ENCODE measurements at regions not wholly inside any gene's neighbourhood (a gene's known extent, or its start where the extent isn't known, plus 50 kb on each side); places are given as distances from the start of the nearest gene placed in this dataset.

GRCh38 chr5:145283141-145283810, 551.9 kb downstream of the PRELID2 start:
- TF ChIP-seq, protein P1, sequence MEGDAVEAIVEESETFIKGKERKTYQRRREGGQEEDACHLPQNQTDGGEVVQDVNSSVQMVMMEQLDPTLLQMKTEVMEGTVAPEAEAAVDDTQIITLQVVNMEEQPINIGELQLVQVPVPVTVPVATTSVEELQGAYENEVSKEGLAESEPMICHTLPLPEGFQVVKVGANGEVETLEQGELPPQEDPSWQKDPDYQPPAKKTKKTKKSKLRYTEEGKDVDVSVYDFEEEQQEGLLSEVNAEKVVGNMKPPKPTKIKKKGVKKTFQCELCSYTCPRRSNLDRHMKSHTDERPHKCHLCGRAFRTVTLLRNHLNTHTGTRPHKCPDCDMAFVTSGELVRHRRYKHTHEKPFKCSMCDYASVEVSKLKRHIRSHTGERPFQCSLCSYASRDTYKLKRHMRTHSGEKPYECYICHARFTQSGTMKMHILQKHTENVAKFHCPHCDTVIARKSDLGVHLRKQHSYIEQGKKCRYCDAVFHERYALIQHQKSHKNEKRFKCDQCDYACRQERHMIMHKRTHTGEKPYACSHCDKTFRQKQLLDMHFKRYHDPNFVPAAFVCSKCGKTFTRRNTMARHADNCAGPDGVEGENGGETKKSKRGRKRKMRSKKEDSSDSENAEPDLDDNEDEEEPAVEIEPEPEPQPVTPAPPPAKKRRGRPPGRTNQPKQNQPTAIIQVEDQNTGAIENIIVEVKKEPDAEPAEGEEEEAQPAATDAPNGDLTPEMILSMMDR (IDR thresholded peaks at IDR 0.05; ENCODE audit: insufficient read depth in 1 of 2, low read depth in 1 of 2, low read length in 1 of 2, severe bottlenecking in 1 of 2, unreplicated experiment in 1 of 2): no peak
- H3K4me1 Mint-ChIP-seq (ENCODE audit: low read depth, unreplicated experiment): no peaks in the 10 kb centered on the region
- H3K36me3 Mint-ChIP-seq (ENCODE audit: insufficient read depth, unreplicated experiment): no peaks in the 10 kb centered on the region
- Histone ChIP-seq H3K36me3 (ENCODE audit: control insufficient read depth, insufficient read depth, low read length) (no peaks in the 10 kb centered on the region), H3K9me3 (no peaks in the 10 kb centered on the region), H3K4me3 (ENCODE audit: low read depth, low read length) (no peak overlapping the region), H3K27me3 (replicated peaks; ENCODE audit: control insufficient read depth, insufficient read depth, low read length) (no peaks in the 10 kb centered on the region), H3K4me1 (no peaks in the 10 kb centered on the region)
- no peak overlapping the region for H3K4me3 Mint-ChIP-seq (ENCODE audit: unreplicated experiment)
- H3K27ac Mint-ChIP-seq (ENCODE audit: unreplicated experiment): no peak overlapping the region
- no peaks in the 10 kb centered on the region for H3K9me3 Mint-ChIP-seq (ENCODE audit: unreplicated experiment)
- no TSS peak for BruUV-seq (replicated peaks)
- intact Hi-C loops (cut with micrococcal nuclease; ENCODE audit: unreplicated experiment): no loop called here
- DNase-seq: no peak
- ChIA-PET CTCF (no interaction called here), POLR2A (no interaction called here)
- no peaks in the 10 kb centered on the region for H3K27me3 Mint-ChIP-seq (ENCODE audit: insufficient read depth, unreplicated experiment)

DNA sequence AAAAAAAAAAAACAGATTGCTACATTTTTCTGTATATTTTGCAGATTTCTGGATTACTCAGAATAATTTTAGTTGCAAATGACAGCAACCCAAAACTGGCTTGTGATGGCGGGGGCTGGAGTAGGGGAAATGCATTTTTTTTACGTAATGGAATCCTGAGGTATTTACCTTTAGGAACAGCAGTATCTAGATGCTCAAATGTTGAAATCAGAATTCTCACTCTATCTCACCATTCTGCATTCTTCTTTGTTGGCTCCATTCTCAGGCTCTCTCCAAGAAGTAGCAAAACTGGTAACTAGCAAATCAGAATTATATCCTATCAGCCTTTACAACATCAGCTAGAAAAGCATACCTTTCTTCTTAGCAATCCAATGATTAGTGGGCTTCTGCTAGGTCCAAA, 554.3 kb downstream of the PRELID2 start:
- H3K27me3 Mint-ChIP-seq (ENCODE audit: insufficient read depth, unreplicated experiment): peaks cover 4% of the 10 kb centered on the region
- H3K4me1 Mint-ChIP-seq (ENCODE audit: low read depth, unreplicated experiment): no peaks in the 10 kb centered on the region
- DNase-seq: no peak
- TF ChIP-seq, protein P1 (IDR thresholded peaks at IDR 0.05; ENCODE audit: insufficient read depth in 1 of 2, low read depth in 1 of 2, low read length in 1 of 2, severe bottlenecking in 1 of 2, unreplicated experiment in 1 of 2): no peak
- no peak overlapping the region for H3K4me3 ChIP-seq (ENCODE audit: low read depth, low read length)
- no peaks in the 10 kb centered on the region for H3K9me3 Mint-ChIP-seq (ENCODE audit: unreplicated experiment)
- CTCF ChIA-PET: no interaction called here
- no peaks in the 10 kb centered on the region for H3K4me1 ChIP-seq
- no peaks in the 10 kb centered on the region for H3K27me3 ChIP-seq (replicated peaks; ENCODE audit: control insufficient read depth, insufficient read depth, low read length)
- POLR2A ChIA-PET: no interaction called here
- intact Hi-C loops (cut with micrococcal nuclease; ENCODE audit: unreplicated experiment): no loop called here
- BruUV-seq (replicated peaks): no TSS peak
- no peaks in the 10 kb centered on the region for H3K36me3 Mint-ChIP-seq (ENCODE audit: insufficient read depth, unreplicated experiment)
- H3K27ac Mint-ChIP-seq (ENCODE audit: unreplicated experiment): no peak overlapping the region
- H3K9me3 ChIP-seq: no peaks in the 10 kb centered on the region
- no peaks in the 10 kb centered on the region for H3K36me3 ChIP-seq (ENCODE audit: control insufficient read depth, insufficient read depth, low read length)
- no peak overlapping the region for H3K4me3 Mint-ChIP-seq (ENCODE audit: unreplicated experiment)

DNA sequence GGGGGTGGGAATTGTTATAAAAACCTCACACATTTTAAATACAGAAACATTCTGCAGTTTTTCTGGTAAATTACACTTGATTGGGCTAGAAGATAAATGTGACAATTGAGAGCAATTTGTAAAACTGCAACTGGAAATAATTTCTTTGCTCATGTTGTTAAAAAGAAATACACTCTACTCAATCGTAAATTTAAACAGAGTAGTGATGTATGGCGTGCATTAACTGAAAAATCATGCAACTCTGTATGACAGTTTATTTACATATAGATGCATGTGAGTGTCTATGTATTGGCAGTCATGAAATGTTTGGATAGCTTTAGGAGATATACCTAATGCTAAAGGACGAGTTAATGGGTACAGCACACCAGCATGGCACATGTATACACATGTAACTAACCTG, 554.9 kb downstream of the PRELID2 start:
- ChIA-PET POLR2A (no interaction called here), CTCF (no interaction called here)
- no peak for DNase-seq
- Histone ChIP-seq H3K4me3 (ENCODE audit: low read depth, low read length) (no peak overlapping the region), H3K9me3 (no peaks in the 10 kb centered on the region), H3K36me3 (ENCODE audit: control insufficient read depth, insufficient read depth, low read length) (no peaks in the 10 kb centered on the region), H3K27me3 (replicated peaks; ENCODE audit: control insufficient read depth, insufficient read depth, low read length) (no peaks in the 10 kb centered on the region), H3K4me1 (no peaks in the 10 kb centered on the region)
- Mint-ChIP-seq H3K9me3 (ENCODE audit: unreplicated experiment) (no peaks in the 10 kb centered on the region), H3K36me3 (ENCODE audit: insufficient read depth, unreplicated experiment) (no peaks in the 10 kb centered on the region), H3K4me3 (ENCODE audit: unreplicated experiment) (no peak overlapping the region), H3K27me3 (ENCODE audit: insufficient read depth, unreplicated experiment) (peaks cover 4% of the 10 kb centered on the region), H3K4me1 (ENCODE audit: low read depth, unreplicated experiment) (no peaks in the 10 kb centered on the region), H3K27ac (ENCODE audit: unreplicated experiment) (no peak overlapping the region)
- intact Hi-C loops (cut with micrococcal nuclease; ENCODE audit: unreplicated experiment): no loop called here
- BruUV-seq (replicated peaks): no TSS peak
- TF ChIP-seq, protein P1 (IDR thresholded peaks at IDR 0.05; ENCODE audit: insufficient read depth in 1 of 2, low read depth in 1 of 2, low read length in 1 of 2, severe bottlenecking in 1 of 2, unreplicated experiment in 1 of 2): no peak
